Colonic mucosa (tissue), 4 donors: ENCODE measurements at regions not wholly inside any gene's neighbourhood (a gene's known extent, or its start where the extent isn't known, plus 50 kb on each side); places are given as distances from the start of the nearest gene placed in this dataset.
"Not testable (repeated sequence)": the region's sequence is repeated elsewhere in the genome, so short reads cannot be mapped to it uniquely, and the experiment has no call there.

Experiments
- DNase-seq: peaks from one replicate; pipeline ENCODE4 v3.0.0-alpha.2; 2020
- H3K27ac ChIP-seq: fragments of 200-600 bp; one replicate; pipeline ENCODE4 v1.8.0; 2021
- H3K27me3 ChIP-seq: fragments of 200-600 bp; one replicate; pipeline ENCODE4 v1.8.0; 2021
- H3K36me3 ChIP-seq: fragments of 200-600 bp; one replicate; pipeline ENCODE4 v1.8.0; 2021
- H3K4me1 ChIP-seq: fragments of 200-600 bp; one replicate; pipeline ENCODE4 v1.8.0; 2021; ENCODE audit warnings: mild to moderate bottlenecking
- H3K4me3 ChIP-seq: fragments of 200-600 bp; one replicate; pipeline ENCODE4 v1.8.0; 2021
- H3K9ac ChIP-seq, 2 donors: one replicate each; pipeline ENCODE4 v1.7.0; 2013; ENCODE audit warnings: control low read depth in 2 of 2, low read depth in 2 of 2, low read length in 2 of 2
- H3K9me3 ChIP-seq: fragments of 200-600 bp; one replicate; pipeline ENCODE4 v1.8.0; 2021
- CTCF ChIP-seq: fragments of 200-600 bp; IDR thresholded peaks from one replicate; pipeline ENCODE4 v1.8.0; 2022; ENCODE audit warnings: antibody characterized with exemption, mild to moderate bottlenecking
- intact Hi-C: fragments of 100-400 bp; cut with DNase I; formaldehyde crosslinking; loops from one replicate; pipeline ENCODE4 v1.14.1; 2022
- donor health status: healthy.
- donor health status: DM: no; HTN: no; CAD: no.
- donor health status: DM: no; HTN: no; CAD: no.

GRCh38 chr15:39254181-39254580, 326.7 kb upstream of the THBS1 start:
- H3K27ac ChIP-seq = no peak overlapping the region
- no peak for DNase-seq
- H3K36me3 ChIP-seq = no peaks in the 10 kb centered on the region
- H3K9me3 ChIP-seq = no peaks in the 10 kb centered on the region
- no peaks in the 10 kb centered on the region for H3K4me1 ChIP-seq
- no peak overlapping the region for H3K9ac ChIP-seq
- H3K27me3 ChIP-seq = no peaks in the 10 kb centered on the region
- no peak for TF ChIP-seq CTCF
- intact Hi-C loops = no loop called here
- no peak overlapping the region for H3K4me3 ChIP-seq

- no peaks in the 10 kb centered on the region for H3K4me1 ChIP-seq
- intact Hi-C loops = no loop called here
- no peaks in the 10 kb centered on the region for H3K9me3 ChIP-seq
- TF ChIP-seq CTCF = no peak
- DNase-seq = no peak
- no peak overlapping the region for H3K9ac ChIP-seq
- no peak overlapping the region for H3K4me3 ChIP-seq
- H3K36me3 ChIP-seq = no peaks in the 10 kb centered on the region
- H3K27me3 ChIP-seq = no peaks in the 10 kb centered on the region
- no peak overlapping the region for H3K27ac ChIP-seq
Measured at GRCh38 chr15:39255760-39256159, 325.1 kb upstream of the THBS1 start.

- Histone ChIP-seq H3K36me3 (no peaks in the 10 kb centered on the region), H3K27me3 (no peaks in the 10 kb centered on the region), H3K4me3 (no peak overlapping the region), H3K9me3 (no peaks in the 10 kb centered on the region), H3K9ac (no peak overlapping the region), H3K27ac (no peak overlapping the region), H3K4me1 (no peaks in the 10 kb centered on the region)
- TF ChIP-seq CTCF = no peak
- intact Hi-C loops = no loop called here
- no peak for DNase-seq
Measured at GRCh38 chr15:39260391-39260790, 320.5 kb upstream of the THBS1 start.

- Histone ChIP-seq H3K27me3 (no peaks in the 10 kb centered on the region), H3K9ac (no peak overlapping the region), H3K36me3 (no peaks in the 10 kb centered on the region), H3K27ac (no peak overlapping the region), H3K9me3 (no peaks in the 10 kb centered on the region), H3K4me3 (no peak overlapping the region), H3K4me1 (no peaks in the 10 kb centered on the region)
- intact Hi-C loops = no loop called here
- DNase-seq = no peak
- TF ChIP-seq CTCF = no peak
Measured at GRCh38 chr15:39260791-39261190, 320.1 kb upstream of the THBS1 start.

GRCh38 chr15:39261397-39262183, 319.3 kb upstream of the THBS1 start:
- H3K9me3 ChIP-seq, DNase-seq, H3K27me3 ChIP-seq, H3K4me3 ChIP-seq, intact Hi-C loops, H3K4me1 ChIP-seq, H3K36me3 ChIP-seq, H3K27ac ChIP-seq, H3K9ac ChIP-seq: not testable (repeated sequence)

GRCh38 chr15:39262995-39263772, 317.7 kb upstream of the THBS1 start:
- H3K4me1 ChIP-seq, H3K27me3 ChIP-seq, H3K36me3 ChIP-seq, H3K9me3 ChIP-seq, H3K4me3 ChIP-seq, DNase-seq, intact Hi-C loops, H3K27ac ChIP-seq, H3K9ac ChIP-seq: not testable (repeated sequence)
